IMR-90 (cell line): ENCODE measurements at regions not wholly inside any gene's neighbourhood (a gene's known extent, or its start where the extent isn't known, plus 50 kb on each side); places are given as distances from the start of the nearest gene placed in this dataset.
"Not testable (repeated sequence)": the region's sequence is repeated elsewhere in the genome, so short reads cannot be mapped to it uniquely, and the experiment has no call there.

Experiments used
- ATAC-seq: fragments of 200-7000 bp; cut with Tn5 transposase; 2 replicates; pipeline ENCODE4 v1.9.1; 2020; ENCODE audit warnings: low read depth, mild to moderate bottlenecking, moderate library complexity
- BruUV-seq: library from RNA; stranded (reverse); fragments of 400-500 nt; replicated peaks from 2 replicates; lab custom pipeline; 2021; lab: Mats Ljungman, UMichigan
- CTCF ChIA-PET: fragments of 300-600 bp; formaldehyde crosslinking; extraction: SDS; loops from one replicate; lab custom pipeline; 2021; ENCODE audit warnings: antibody characterized with exemption; lab: Yijun Ruan, JAX
- POLR2A ChIA-PET: fragments of 300-600 bp; sonication (Branson Sonifier 250); formaldehyde crosslinking; loops from one replicate; lab custom pipeline; 2022; ENCODE audit warnings: antibody characterized with exemption; ENCODE audit not compliant: unreplicated experiment; lab: Charles Lee
- DNase-seq: peaks from one replicate; pipeline ENCODE4 v3.0.0; 2013
- H2AFZ ChIP-seq: replicated peaks from 2 replicates; pipeline ENCODE3; 2013; ENCODE audit warnings: low read length, mild to moderate bottlenecking; ENCODE audit not compliant: poor library complexity
- H2AK5ac ChIP-seq: 2 replicates; pipeline ENCODE4 v1.6.1; 2013; ENCODE audit warnings: low read depth, low read length, inconsistent platforms
- H2AK9ac ChIP-seq: replicated peaks from 2 replicates; pipeline ENCODE3; 2013; ENCODE audit warnings: mild to moderate bottlenecking, low read depth, low read length, moderate library complexity; ENCODE audit not compliant: poor library complexity
- H2BK120ac ChIP-seq: 2 replicates; pipeline ENCODE4 v1.6.1; 2013; ENCODE audit warnings: low read depth, low read length, inconsistent platforms
- H2BK15ac ChIP-seq: 3 replicates; pipeline ENCODE4 v1.6.1; 2013; ENCODE audit warnings: low read depth, low read length, inconsistent platforms
- H2BK20ac ChIP-seq: 2 replicates; pipeline ENCODE4 v1.6.1; 2013; ENCODE audit warnings: low read depth, mild to moderate bottlenecking, inconsistent platforms, low read length, moderate library complexity
- H2BK5ac ChIP-seq: 2 replicates; pipeline ENCODE4 v1.6.1; 2013; ENCODE audit warnings: mild to moderate bottlenecking, low read depth, low read length, inconsistent platforms; ENCODE audit not compliant: poor library complexity, severe bottlenecking
- H3K14ac ChIP-seq: replicated peaks from 2 replicates; pipeline ENCODE4 v1.6.1; 2013; ENCODE audit warnings: low read depth, low read length, inconsistent platforms
- H3K18ac ChIP-seq: 2 replicates; pipeline ENCODE4 v1.6.1; 2013; ENCODE audit warnings: low read depth, low read length, control low read depth
- H3K23ac ChIP-seq: 2 replicates; pipeline ENCODE4 v1.6.1; 2013; ENCODE audit warnings: low read depth, low read length, inconsistent platforms
- H3K27ac ChIP-seq: 2 replicates; pipeline ENCODE4 v1.5.1; 2013; ENCODE audit warnings: mild to moderate bottlenecking, control low read depth, low read length; ENCODE audit not compliant: insufficient read depth
- H3K27me3 ChIP-seq: 2 replicates; pipeline ENCODE4 v1.6.1; 2013; ENCODE audit warnings: low read length; ENCODE audit not compliant: control insufficient read depth, insufficient read depth
- H3K36me3 ChIP-seq: 2 replicates; pipeline ENCODE4 v1.6.1; 2013; ENCODE audit warnings: low read length, mixed read lengths; ENCODE audit not compliant: control insufficient read depth, insufficient read depth
- H3K4ac ChIP-seq: 2 replicates; pipeline ENCODE4 v1.6.1; 2013; ENCODE audit warnings: low read depth, low read length, inconsistent platforms
- H3K4me1 ChIP-seq: 2 replicates; pipeline ENCODE4 v1.6.1; 2013; ENCODE audit warnings: low read length, mixed read lengths; ENCODE audit not compliant: control insufficient read depth, insufficient read depth
- H3K4me2 ChIP-seq: 2 replicates; pipeline ENCODE4 v1.6.1; 2013; ENCODE audit warnings: low read depth, mild to moderate bottlenecking, control low read depth, low read length, moderate library complexity
- H3K4me3 ChIP-seq: 2 replicates; pipeline ENCODE4 v1.5.1; 2013; ENCODE audit warnings: low read depth, mild to moderate bottlenecking, control low read depth, low read length, moderate library complexity; ENCODE audit not compliant: insufficient read depth
- H3K56ac ChIP-seq: 2 replicates; pipeline ENCODE4 v1.6.1; 2013; ENCODE audit warnings: low read length, inconsistent platforms; ENCODE audit not compliant: insufficient read depth; ENCODE audit errors: extremely low read depth
- H3K79me1 ChIP-seq, 2 experiments: 2 replicates each; pipeline ENCODE4 v1.6.1; 2013; ENCODE audit warnings: low read length in 2 of 2, inconsistent platforms in 1 of 2, low read depth in 1 of 2
- H3K9ac ChIP-seq: 2 replicates; pipeline ENCODE4 v1.6.1; 2013; ENCODE audit warnings: low read depth, low read length, control low read depth
- H3K9me1 ChIP-seq: 2 replicates; pipeline ENCODE4 v1.6.1; 2013; ENCODE audit warnings: low read length, inconsistent platforms; ENCODE audit not compliant: insufficient read depth
- H3K9me3 ChIP-seq: 2 replicates; pipeline ENCODE4 v1.6.1; 2013; ENCODE audit warnings: low read length; ENCODE audit not compliant: control insufficient read depth, insufficient read depth
- H4K20me1 ChIP-seq: 2 replicates; pipeline ENCODE4 v1.6.1; 2013; ENCODE audit warnings: low read length, inconsistent platforms; ENCODE audit not compliant: insufficient read depth
- H4K5ac ChIP-seq: 2 replicates; pipeline ENCODE4 v1.6.1; 2013; ENCODE audit warnings: mild to moderate bottlenecking, low read depth, low read length, control low read depth
- H4K8ac ChIP-seq, 2 experiments: 2 replicates each; pipeline ENCODE4 v1.6.1; 2013; ENCODE audit warnings: low read depth in 2 of 2, low read length in 2 of 2, control low read depth in 1 of 2, inconsistent platforms in 1 of 2
- H4K91ac ChIP-seq: 2 replicates; pipeline ENCODE4 v1.6.1; 2013; ENCODE audit warnings: low read depth, low read length, inconsistent platforms; ENCODE audit not compliant: insufficient read depth
- WGBS, 2 experiments: methylation state at CpG; one replicate each; pipeline versions ENCODE4 v1.1.5 to v1.1.7; 2013; ENCODE audit warnings: missing lambda C conversion rate in 2 of 2; ENCODE audit not compliant: insufficient read length in 1 of 2; ENCODE audit errors: extremely low coverage in 2 of 2; 5-methylcytosine and 5-hydroxymethylcytosine counted together
- dilution Hi-C: fragments of 300-500 bp; cut with HindIII; formaldehyde crosslinking; loops from one replicate; pipeline ENCODE4 v1.14.3; 2018; ENCODE audit warnings: low sequenced_read_pairs; ENCODE audit not compliant: unreplicated experiment
- in situ Hi-C: fragments of 300-500 bp; cut with MboI; formaldehyde crosslinking; loops from 3 replicates; pipeline ENCODE4 v1.14.3; 2019; ENCODE audit warnings: low sequenced_read_pairs, inconsistent platforms, mixed read lengths
- intact Hi-C: fragments of 100-400 bp; cut with micrococcal nuclease; formaldehyde crosslinking; loops from 2 replicates; pipeline ENCODE4 v1.10.0; 2022

- DNase-seq, H3K14ac ChIP-seq, H4K5ac ChIP-seq, H3K27ac ChIP-seq, H3K4ac ChIP-seq, in situ Hi-C loops, H2BK20ac ChIP-seq, H2AK9ac ChIP-seq, dilution Hi-C loops, H2BK120ac ChIP-seq, H3K56ac ChIP-seq, H4K8ac ChIP-seq, H2BK5ac ChIP-seq, ATAC-seq, H2BK15ac ChIP-seq, H3K23ac ChIP-seq, BruUV-seq, H3K79me1 ChIP-seq, H3K36me3 ChIP-seq, H3K4me1 ChIP-seq, H3K9ac ChIP-seq, H4K91ac ChIP-seq, H3K18ac ChIP-seq, H3K9me3 ChIP-seq, POLR2A ChIA-PET, H3K27me3 ChIP-seq, H2AK5ac ChIP-seq, H3K4me3 ChIP-seq, intact Hi-C loops, H4K20me1 ChIP-seq, H3K4me2 ChIP-seq, H2AFZ ChIP-seq, H3K9me1 ChIP-seq, CTCF ChIA-PET: not testable (repeated sequence)
- no CpG with 5 or more reads among the region's 3 CpGs for WGBS, 2 experiments
Measured at GRCh38 chr9:38967285-38967684, 247.4 kb upstream of the FAM240B start.

- H3K9ac ChIP-seq, H2BK15ac ChIP-seq, DNase-seq, H3K27ac ChIP-seq, H3K23ac ChIP-seq, H2BK5ac ChIP-seq, H3K4ac ChIP-seq, H4K20me1 ChIP-seq, POLR2A ChIA-PET, BruUV-seq, H3K56ac ChIP-seq, H3K36me3 ChIP-seq, H2AFZ ChIP-seq, H2AK5ac ChIP-seq, H4K5ac ChIP-seq, H3K9me1 ChIP-seq, H4K91ac ChIP-seq, H3K4me2 ChIP-seq, H3K4me3 ChIP-seq, H3K79me1 ChIP-seq, H2BK120ac ChIP-seq, in situ Hi-C loops, H3K14ac ChIP-seq, H4K8ac ChIP-seq, intact Hi-C loops, H3K9me3 ChIP-seq, ATAC-seq, H3K4me1 ChIP-seq, H3K18ac ChIP-seq, H3K27me3 ChIP-seq, H2AK9ac ChIP-seq, H2BK20ac ChIP-seq, CTCF ChIA-PET, dilution Hi-C loops: not testable (repeated sequence)
- no CpG with 5 or more reads among the region's 4 CpGs for WGBS, 2 experiments
Measured at GRCh38 chr9:38959812-38960211, 239.9 kb upstream of the FAM240B start.
